HG03342 (cell line): ENCODE measurements at regions not wholly inside any gene's neighbourhood (a gene's known extent, or its start where the extent isn't known, plus 50 kb on each side); places are given as distances from the start of the nearest gene placed in this dataset.

ENCODE experiments used
- ATAC-seq: cut with Tn5 transposase; IDR thresholded peaks from one replicate; pipeline ENCODE4 v1.9.1; 2021; ENCODE audit warnings: mild to moderate bottlenecking, moderate library complexity; ENCODE audit not compliant: unreplicated experiment

- no peak for ATAC-seq
Measured at GRCh38 chr12:3999904-4000303, 126.7 kb upstream of the PARP11 start.

- ATAC-seq, result no peak
Measured at GRCh38 chr12:3998968-3999792, 126.0 kb upstream of the PARP11 start.

- ATAC-seq, result no peak
Measured at GRCh38 chr12:3998397-3998796, 125.2 kb upstream of the PARP11 start.

GRCh38 chr12:3996322-3996721 lies 123.1 kb upstream of the PARP11 start:
- no peak for ATAC-seq

GRCh38 chr12:3995306-3995705 lies 122.1 kb upstream of the PARP11 start:
- ATAC-seq, result no peak

GRCh38 chr12:3994500-3994899 lies 121.3 kb upstream of the PARP11 start:
- no peak for ATAC-seq

GRCh38 chr12:3992945-3993344 lies 119.7 kb upstream of the PARP11 start:
- ATAC-seq, result no peak

- no peak for ATAC-seq
Measured at GRCh38 chr12:3991798-3992580, 118.8 kb upstream of the PARP11 start.

GRCh38 chr12:3990501-3991280 lies 117.5 kb upstream of the PARP11 start:
- ATAC-seq, result no peak

GRCh38 chr12:3989218-3989550 lies 116.0 kb upstream of the PARP11 start:
- ATAC-seq, result no peak

- no peak for ATAC-seq
Measured at GRCh38 chr12:3988519-3989217, 115.5 kb upstream of the PARP11 start.

GRCh38 chr12:3987571-3987970 lies 114.4 kb upstream of the PARP11 start:
- ATAC-seq, result no peak

GRCh38 chr12:3980504-3981272 lies 107.5 kb upstream of the PARP11 start:
- ATAC-seq, result no peak

GRCh38 chr12:3977621-3978020 lies 104.4 kb upstream of the PARP11 start:
- no peak for ATAC-seq

GRCh38 chr12:3976351-3976938 lies 103.2 kb upstream of the PARP11 start:
- ATAC-seq, result no peak

GRCh38 chr12:3975652-3976051 lies 102.5 kb upstream of the PARP11 start:
- ATAC-seq, result no peak

GRCh38 chr12:3974883-3975282 lies 101.7 kb upstream of the PARP11 start:
- ATAC-seq, result no peak

- no peak for ATAC-seq
Measured at GRCh38 chr12:3973973-3974644, 100.9 kb upstream of the PARP11 start.

- no peak for ATAC-seq
Measured at GRCh38 chr12:3973269-3973884, 100.2 kb upstream of the PARP11 start.
